HepG2 (cell line): ENCODE measurements at regions not wholly inside any gene's neighbourhood (a gene's known extent, or its start where the extent isn't known, plus 50 kb on each side); places are given as distances from the start of the nearest gene placed in this dataset.

ENCODE experiments used
- ATAC-seq: fragments of 200-7000 bp; cut with Tn5 transposase; 3 replicates; pipeline ENCODE4 v1.9.1; 2020; ENCODE audit warnings: mild to moderate bottlenecking, moderate library complexity
- BruUV-seq: library from RNA; stranded (reverse); fragments of 400-500 nt; replicated peaks from 2 replicates; lab custom pipeline; 2021; lab: Mats Ljungman, UMichigan
- CTCF ChIA-PET: fragments of 300-600 bp; formaldehyde crosslinking; extraction: SDS; loops from one replicate; lab custom pipeline; 2021; ENCODE audit warnings: low total read pairs, inconsistent platforms, low intra/inter-chr PET ratio; lab: Yijun Ruan, JAX
- POLR2A ChIA-PET: fragments of 350-600 bp; sonication (Branson Sonifier 250); formaldehyde crosslinking; loops from one replicate; lab custom pipeline; 2020; ENCODE audit warnings: antibody characterized with exemption, inconsistent platforms; lab: Yijun Ruan, JAX
- DNase-seq: peaks from one replicate; pipeline ENCODE4 v3.0.0-alpha.2; 2015; ENCODE audit warnings: low spot score
- FAIRE-seq: peaks from 3 replicates; lab custom pipeline; 2011; peaks lifted over from hg19 to GRCh38; lab: Jason Lieb, UNC
- H2AFZ ChIP-seq: one replicate; pipeline ENCODE4 v1.6.1; 2011; ENCODE audit warnings: low read length, inconsistent platforms
- H3K27ac ChIP-seq: fragments of 300-600 bp; 3 replicates; pipeline ENCODE4 v1.8.0; 2011; ENCODE audit warnings: mixed run types, mild to moderate bottlenecking, mixed read lengths, low read length, inconsistent platforms; ENCODE audit not compliant: insufficient read depth; ENCODE audit errors: extremely low read length
- H3K27me3 ChIP-seq, 2 experiments: fragments of 200-600 bp in 1 of 2; 2 replicates in 1 of 2; 3 replicates in 1 of 2; pipeline versions ENCODE4 v1.6.0 to v1.8.0; 2011; ENCODE audit warnings: low read length in 2 of 2, mild to moderate bottlenecking in 2 of 2, moderate library complexity in 2 of 2, inconsistent platforms in 1 of 2; ENCODE audit not compliant: insufficient read depth in 2 of 2, control insufficient read depth in 1 of 2
- H3K36me3 ChIP-seq, 2 experiments: fragments of 200-600 bp in 1 of 2; replicated peaks in 1 of 2; 2 replicates in 1 of 2; 3 replicates in 1 of 2; pipeline versions ENCODE4 v1.5.1 to v1.8.0; 2011; ENCODE audit warnings: low read length in 2 of 2, inconsistent platforms in 1 of 2; ENCODE audit not compliant: insufficient read depth in 2 of 2, control insufficient read depth in 1 of 2
- H3K4me1 ChIP-seq: 2 replicates; pipeline ENCODE4 v1.5.1; 2012; ENCODE audit warnings: low read length, inconsistent platforms; ENCODE audit not compliant: insufficient read depth
- H3K4me2 ChIP-seq: 2 replicates; pipeline ENCODE4 v1.6.0; 2011; ENCODE audit warnings: low read depth, low read length, inconsistent platforms
- H3K4me3 ChIP-seq, 3 experiments: fragments of 200-600 bp in 1 of 3; sonication (generic), shearing (Covaris generic) in 1 of 3; replicated peaks in 1 of 3; 2 replicates each; pipeline ENCODE4 v1.5.1; 2011 to 2016; ENCODE audit warnings: low read length in 3 of 3, inconsistent platforms in 2 of 3, low read depth in 2 of 3, mild to moderate bottlenecking in 2 of 3, control low read depth in 1 of 3, mixed read lengths in 1 of 3; ENCODE audit not compliant: insufficient read depth in 1 of 3
- H3K79me2 ChIP-seq: one replicate; pipeline ENCODE4 v1.6.1; 2011; ENCODE audit warnings: low read length, inconsistent platforms; ENCODE audit not compliant: insufficient read depth
- H3K9ac ChIP-seq: 2 replicates; pipeline ENCODE4 v1.6.0; 2011; ENCODE audit warnings: mild to moderate bottlenecking, low read depth, low read length, inconsistent platforms; ENCODE audit not compliant: insufficient read depth
- H3K9me3 ChIP-seq: 2 replicates; pipeline ENCODE4 v1.5.1; 2012; ENCODE audit warnings: mild to moderate bottlenecking, low read length
- H4K20me1 ChIP-seq: 2 replicates; pipeline ENCODE4 v1.6.0; 2011; ENCODE audit warnings: inconsistent platforms, mild to moderate bottlenecking, low read length, moderate library complexity; ENCODE audit not compliant: insufficient read depth
- FOXK1 ChIP-seq: sonication (generic); formaldehyde crosslinking; IDR thresholded peaks from 2 replicates; pipeline ENCODE4 v1.4.0; 2020; ENCODE audit warnings: low read depth, missing genetic modification reagents, borderline replicate concordance
- IRF9 ChIP-seq: sonication (generic); formaldehyde crosslinking; IDR thresholded peaks from 2 replicates; pipeline ENCODE4 v1.8.0; 2022; ENCODE audit warnings: missing genetic modification reagents, mild to moderate bottlenecking, borderline replicate concordance
- MIXL1 ChIP-seq: IDR thresholded peaks from 2 replicates; pipeline ENCODE4 v1.6.1; 2016
- NFE2 ChIP-seq: sonication (generic); formaldehyde crosslinking; IDR thresholded peaks from 2 replicates; pipeline ENCODE4 v1.4.0; 2020; ENCODE audit warnings: missing genetic modification reagents
- NRL ChIP-seq: sonication (generic); formaldehyde crosslinking; IDR thresholded peaks from 2 replicates; pipeline ENCODE4 v1.5.0; 2020; ENCODE audit warnings: missing genetic modification reagents, mild to moderate bottlenecking, moderate library complexity, borderline replicate concordance
- ONECUT2 ChIP-seq: sonication (generic); formaldehyde crosslinking; IDR thresholded peaks from 2 replicates; pipeline ENCODE4 v1.4.0; 2020; ENCODE audit warnings: missing genetic modification reagents
- PRPF4 ChIP-seq: fragments of 200-400 bp; formaldehyde crosslinking; IDR thresholded peaks from 2 replicates; pipeline ENCODE4 v1.6.1; 2016; ENCODE audit warnings: low read length, low read depth; ENCODE audit not compliant: poor library complexity, severe bottlenecking
- TCF7 ChIP-seq: sonication (generic); IDR thresholded peaks from 2 replicates; pipeline ENCODE4 v1.6.1; 2016; ENCODE audit warnings: antibody characterized with exemption, low read depth
- ZC3H4 ChIP-seq: sonication (generic); formaldehyde crosslinking; IDR thresholded peaks from 2 replicates; pipeline ENCODE4 v1.4.0; 2020; ENCODE audit warnings: missing genetic modification reagents, borderline replicate concordance
- ZFP62 ChIP-seq: sonication (generic); formaldehyde crosslinking; IDR thresholded peaks from 2 replicates; pipeline ENCODE4 v1.4.0; 2020; ENCODE audit warnings: missing genetic modification reagents
- ZSCAN25 ChIP-seq: sonication (generic); formaldehyde crosslinking; IDR thresholded peaks from 2 replicates; pipeline ENCODE4 v1.8.0; 2022; ENCODE audit warnings: mild to moderate bottlenecking, missing genetic modification reagents
- WGBS: methylation state at CpG from one replicate; pipeline ENCODE4 v1.1.6; 2017; ENCODE audit warnings: low lambda C conversion rate; 5-methylcytosine and 5-hydroxymethylcytosine counted together
- in situ Hi-C: cut with HindIII; loops from 2 replicates; pipeline ENCODE4 v1.10.0; 2017; ENCODE audit warnings: low pct_unique_long_range_greater_than_20kb; ENCODE audit not compliant: extremely low pct_ligation_motif_present
- intact Hi-C: fragments of 100-400 bp; cut with micrococcal nuclease; formaldehyde crosslinking; loops from one replicate; pipeline ENCODE4 v1.10.0; 2022; ENCODE audit not compliant: unreplicated experiment

- no peak for ATAC-seq
- TF ChIP-seq NFE2 (CRISPR knock-in tag) (no peak), ONECUT2 (CRISPR knock-in tag) (no peak), FOXK1 (CRISPR knock-in tag) (no peak), NRL (CRISPR knock-in tag) (no peak), IRF9 (no peak), MIXL1 (CRISPR knock-in tag) (no peak), ZSCAN25 (CRISPR knock-in tag) (no peak), ZC3H4 (no peak)
- Histone ChIP-seq H3K4me2 (no peak overlapping the region), H3K4me1 (no peaks in the 10 kb centered on the region), H3K27me3 (no peaks in the 10 kb centered on the region), H3K27ac (no peak overlapping the region), H3K9ac (no peak overlapping the region), H3K36me3 (no peaks in the 10 kb centered on the region), H3K4me3 (no peak overlapping the region), H3K9me3 (peaks cover 90% of the 10 kb centered on the region), H4K20me1 (no peaks in the 10 kb centered on the region), H2AFZ (no peak overlapping the region), H3K79me2 (no peaks in the 10 kb centered on the region)
- CTCF ChIA-PET, result no interaction called here
- intact Hi-C loops (no loop called here), in situ Hi-C loops (no loop called here)
- POLR2A ChIA-PET, result no interaction called here
- WGBS, result 0% methylated on average over 1 of the region's 1 CpG
- BruUV-seq, result no TSS peak
- no peak for DNase-seq
- no peak for FAIRE-seq
Measured at GRCh38 chr7:145839814-145840213, 276.8 kb upstream of the CNTNAP2 start.

- no peak for TF ChIP-seq ZFP62 (CRISPR knock-in tag)
- TF ChIP-seq TCF7, result no peak
- no peak for TF ChIP-seq ZC3H4
- TF ChIP-seq PRPF4, result no peak
- Histone ChIP-seq H3K4me3 (no peak overlapping the region), H3K9ac (no peak overlapping the region), H3K27ac (no peak overlapping the region), H3K27me3 (no peaks in the 10 kb centered on the region), H3K4me2 (no peak overlapping the region), H3K4me1 (no peaks in the 10 kb centered on the region), H3K9me3 (peaks cover 84% of the 10 kb centered on the region), H2AFZ (no peak overlapping the region), H3K36me3 (no peaks in the 10 kb centered on the region), H3K79me2 (no peaks in the 10 kb centered on the region), H4K20me1 (no peaks in the 10 kb centered on the region)
- in situ Hi-C loops (no loop called here), intact Hi-C loops (no loop called here)
- no TSS peak for BruUV-seq
- ChIA-PET POLR2A (no interaction called here), CTCF (no interaction called here)
- WGBS, result 5% methylated on average over 4 of the region's 4 CpGs
- FAIRE-seq, result no peak
- DNase-seq, result no peak
- ATAC-seq, result no peak
Measured at GRCh38 chr7:145831616-145832206, 284.9 kb upstream of the CNTNAP2 start.
